ENCODE measurements at regions not wholly inside any gene's neighbourhood (a gene's known extent, or its start where the extent isn't known, plus 50 kb on each side); places are given as distances from the start of the nearest gene placed in this dataset.

GRCh38 chr2:173855661-173856060 is 109.5 kb downstream of the SP3 start:
- Histone ChIP-seq H4K20me1 (replicated peaks in 1 of 2; ENCODE audit: control insufficient read depth in 1 of 2, insufficient read depth in 2 of 2, low read length in 2 of 2) (no peaks in the 10 kb centered on the region), H2BK120ac (replicated peaks; ENCODE audit: low read depth, low read length) (no peak overlapping the region), H2BK20ac (ENCODE audit: low read length) (no peak overlapping the region), H2AK5ac (ENCODE audit: low read depth, low read length) (no peak overlapping the region), H3K14ac (ENCODE audit: insufficient read length) (no peak overlapping the region), H3K79me1 (ENCODE audit: low read depth, low read length) (no peaks in the 10 kb centered on the region), H2BK12ac (ENCODE audit: low read depth, low read length) (no peak overlapping the region), H3K4me1 (replicated peaks in 1 of 4; ENCODE audit: control insufficient read depth in 3 of 4, insufficient read depth in 4 of 4, low read length in 3 of 4) (no peaks in the 10 kb centered on the region), H4K5ac (ENCODE audit: insufficient read length, low read depth, low read length) (no peak overlapping the region), H2BK15ac (ENCODE audit: low read length) (no peak overlapping the region), H3K36me3 (ENCODE audit: control insufficient read depth in 2 of 4, insufficient read depth in 4 of 4, low read length in 3 of 4) (no peaks in the 10 kb centered on the region), H3K18ac (ENCODE audit: extremely low read depth, low read length) (no peak overlapping the region), H3K27me3 (replicated peaks in 1 of 4; ENCODE audit: control insufficient read depth in 3 of 4, extremely low read depth in 1 of 4, insufficient read depth in 3 of 4, low read length in 3 of 4) (no peaks in the 10 kb centered on the region), H2BK5ac (ENCODE audit: low read depth, low read length) (no peak overlapping the region), H3K23ac (ENCODE audit: insufficient read length) (no peak overlapping the region), H3K9me3 (ENCODE audit: insufficient read depth in 2 of 2, low read depth in 1 of 2, low read length in 1 of 2) (no peaks in the 10 kb centered on the region), H3K79me2 (ENCODE audit: control insufficient read depth in 1 of 2, insufficient read depth in 2 of 2, low read length in 2 of 2) (no peaks in the 10 kb centered on the region), H3K4me3 (ENCODE audit: extremely low read depth in 1 of 4, insufficient read depth in 2 of 4, low read depth in 3 of 4, low read length in 4 of 4) (no peak overlapping the region), H4K8ac (ENCODE audit: extremely low read depth, insufficient read depth, low read length) (no peak overlapping the region), H3K9ac (replicated peaks in 1 of 4; ENCODE audit: extremely low read depth in 1 of 4, low read depth in 3 of 4, low read length in 3 of 4) (no peak overlapping the region), H3K23me2 (ENCODE audit: low read depth, low read length) (no peaks in the 10 kb centered on the region), H3K27ac (ENCODE audit: low read depth, low read length) (no peak overlapping the region), H3K4ac (replicated peaks; ENCODE audit: insufficient read length, low read depth, low read length) (no peak overlapping the region), H2AFZ (ENCODE audit: low read length) (no peak overlapping the region), H4K91ac (replicated peaks; ENCODE audit: insufficient read length, low read length) (no peak overlapping the region), H3K56ac (replicated peaks; ENCODE audit: insufficient read length, low read depth, low read length) (no peak overlapping the region), H3K4me2 (ENCODE audit: insufficient read depth in 1 of 2, low read depth in 2 of 2, low read length in 2 of 2) (no peak overlapping the region)
- WGBS, 2 experiments (ENCODE audit: extremely low coverage in 1 of 2, insufficient coverage in 1 of 2, insufficient read length in 1 of 2, insufficient replicate concordance in 2 of 2, low coverage in 1 of 2, low lambda C conversion rate in 2 of 2, missing lambda C conversion rate in 1 of 2) = 82% methylated on average over 2 of the region's 2 CpGs; no CpG with 5 or more reads in 1 of the 2 experiments
- CTCF ChIA-PET (ENCODE audit: partially characterized antibody) = interaction anchor here (0.7 to 1.0 kb wide), 2 partner anchors 10 to 288 kb away, joined by 3 read pairs; no protein-coding TSS in a partner anchor
- POLR2A ChIA-PET (ENCODE audit: partially characterized antibody) = no interaction called here
- FAIRE-seq (no peak), DNase-seq (ENCODE audit: low read depth in 1 of 2, low spot score in 2 of 2) (no peak)
- TF ChIP-seq RFX5 (IDR thresholded peaks at IDR 0.05; ENCODE audit: borderline replicate concordance, low read depth, low read length) = no peak
- TF ChIP-seq CEBPB (IDR thresholded peaks at IDR 0.05; ENCODE audit: low read depth, low read length) = no peak
- no peak for TF ChIP-seq TCF12 (IDR thresholded peaks at IDR 0.05; ENCODE audit: low read depth, low read length)
- TF ChIP-seq SP2 (IDR thresholded peaks at IDR 0.05; ENCODE audit: low read length) = no peak
- TF ChIP-seq PHF8 (conservative IDR thresholded peaks at IDR 0.05; ENCODE audit: low read depth, low read length) = no peak
